ENCODE measurements at regions not wholly inside any gene's neighbourhood (a gene's known extent, or its start where the extent isn't known, plus 50 kb on each side); places are given as distances from the start of the nearest gene placed in this dataset.

GRCh38 chr3:94331831-94332230, 269.0 kb downstream of the NSUN3 start:
- no peaks in the 10 kb centered on the region for H3K36me3 ChIP-seq (ENCODE audit: insufficient read depth)
- H3K9me2 ChIP-seq (ENCODE audit: insufficient read depth), result peaks cover 3% of the 10 kb centered on the region; the same call in 1 of the 2 replicates
- TF ChIP-seq CREB1 (CRISPR knock-in tag; IDR thresholded peaks at IDR 0.05; ENCODE audit: low read depth) (no peak), ETS1 (IDR thresholded peaks at IDR 0.05) (no peak), ZNF114 (CRISPR knock-in tag; IDR thresholded peaks at IDR 0.05) (no peak), ZNF331 (CRISPR knock-in tag; IDR thresholded peaks at IDR 0.05; ENCODE audit: low read depth) (no peak), REST (IDR thresholded peaks at IDR 0.05; ENCODE audit: unreplicated experiment) (no peak)
- Mint-ChIP-seq H3K36me3 (ENCODE audit: low read depth) (no peaks in the 10 kb centered on the region), H3K9me3 (peaks cover 3% of the 10 kb centered on the region; the same call in 2 of the 3 replicates), H3K27ac (no peak overlapping the region), H3K27me3 (ENCODE audit: insufficient read depth, low read depth, poor library complexity) (no peaks in the 10 kb centered on the region), H3K4me3 (no peak overlapping the region), H3K4me1 (no peaks in the 10 kb centered on the region)
- no peaks in the 10 kb centered on the region for H4K20me1 ChIP-seq (replicated peaks; ENCODE audit: insufficient read depth)
- ATAC-seq (no peak), DNase-seq (ENCODE audit: low spot score) (no peak)
- no peak overlapping the region for H3K4me2 ChIP-seq
- no peak overlapping the region for H3K4me3 ChIP-seq
- no peaks in the 10 kb centered on the region for H3K79me2 ChIP-seq (replicated peaks; ENCODE audit: insufficient read depth)
- H3K27ac ChIP-seq (ENCODE audit: low read depth), result no peak overlapping the region
- H3K4me1 ChIP-seq (ENCODE audit: insufficient read depth), result no peaks in the 10 kb centered on the region
- no peaks in the 10 kb centered on the region for H3F3A ChIP-seq (replicated peaks; ENCODE audit: low read depth)
- no peaks in the 10 kb centered on the region for H3K27me3 ChIP-seq (ENCODE audit: insufficient read depth)
- H2AFZ ChIP-seq, result no peak overlapping the region

- Histone ChIP-seq H3K4me2 (no peak overlapping the region), H3K9me2 (ENCODE audit: insufficient read depth) (peaks cover 3% of the 10 kb centered on the region; the same call in 1 of the 2 replicates), H3K4me3 (no peak overlapping the region), H3K36me3 (ENCODE audit: insufficient read depth) (no peaks in the 10 kb centered on the region), H3K27ac (ENCODE audit: low read depth) (no peak overlapping the region), H3K4me1 (ENCODE audit: insufficient read depth) (no peaks in the 10 kb centered on the region), H4K20me1 (replicated peaks; ENCODE audit: insufficient read depth) (no peaks in the 10 kb centered on the region), H3K27me3 (ENCODE audit: insufficient read depth) (no peaks in the 10 kb centered on the region), H3K79me2 (replicated peaks; ENCODE audit: insufficient read depth) (no peaks in the 10 kb centered on the region), H3F3A (replicated peaks; ENCODE audit: low read depth) (no peaks in the 10 kb centered on the region), H2AFZ (no peak overlapping the region)
- no peak overlapping the region for H3K27ac Mint-ChIP-seq
- H3K9me3 Mint-ChIP-seq, result no peaks in the 10 kb centered on the region
- DNase-seq (ENCODE audit: low spot score) (peak; percentile 83), ATAC-seq (peak; percentile 97)
- no peaks in the 10 kb centered on the region for H3K4me1 Mint-ChIP-seq
- H3K36me3 Mint-ChIP-seq (ENCODE audit: low read depth), result no peaks in the 10 kb centered on the region
- peak; percentile 64 to 77 for TF ChIP-seq CTCF (conservative IDR thresholded peaks at IDR 0.05; ENCODE audit: low read depth in 2 of 2)
- TF ChIP-seq POLR2AphosphoS5 (IDR thresholded peaks at IDR 0.05; ENCODE audit: low read depth), result no peak
- TF ChIP-seq JUNB (IDR thresholded peaks at IDR 0.05; ENCODE audit: unreplicated experiment), result no peak
- H3K27me3 Mint-ChIP-seq (ENCODE audit: insufficient read depth, low read depth, poor library complexity), result no peaks in the 10 kb centered on the region
- H3K4me3 Mint-ChIP-seq, result no peak overlapping the region
Measured at GRCh38 chr3:94336046-94336753, 273.3 kb downstream of the NSUN3 start.

All from GM23338 (cell line).